ENCODE measurements at regions not wholly inside any gene's neighbourhood (a gene's known extent, or its start where the extent isn't known, plus 50 kb on each side); places are given as distances from the start of the nearest gene placed in this dataset.

- no peak for TF ChIP-seq REST (IDR thresholded peaks at IDR 0.05; ENCODE audit: low read depth, low read length)
- TF ChIP-seq USF2 (IDR thresholded peaks at IDR 0.05; ENCODE audit: borderline replicate concordance, low read depth, low read length), result no peak
- TF ChIP-seq CTCF (IDR thresholded peaks at IDR 0.05), result no peak
- TF ChIP-seq MAX (IDR thresholded peaks at IDR 0.05; ENCODE audit: low read depth), result no peak
- no peak for TF ChIP-seq CHD2 (IDR thresholded peaks at IDR 0.05; ENCODE audit: low read length, partially characterized antibody)
- no peak for TF ChIP-seq YY1 (IDR thresholded peaks at IDR 0.05; ENCODE audit: low read depth)
- TF ChIP-seq NFIC (IDR thresholded peaks at IDR 0.05; ENCODE audit: borderline replicate concordance), result no peak
Observed at GRCh38 chr2:129707800-129708199, 271.7 kb upstream of the RAB6C start (continued).

GRCh38 chr2:129708221-129708967 is 271.1 kb upstream of the RAB6C start:
- no peaks in the 10 kb centered on the region for H4K20me1 ChIP-seq (ENCODE audit: insufficient read depth)
- ChIA-PET CTCF (interaction anchor here (0.7 kb wide), 1 partner anchor 79 kb away, joined by 3 read pairs; no protein-coding TSS in a partner anchor), POLR2A (no interaction called here)
- H3K9me2 ChIP-seq, result no peaks in the 10 kb centered on the region
- H2AFZ ChIP-seq (ENCODE audit: low read depth), result no peak overlapping the region
- WGBS (ENCODE audit: low lambda C conversion rate), result 59% methylated on average over 16 of the region's 20 CpGs
- H3F3A ChIP-seq (replicated peaks; ENCODE audit: insufficient read depth), result no peaks in the 10 kb centered on the region
- H3K27ac ChIP-seq (ENCODE audit: low read depth in 2 of 2, low read length in 1 of 2), result no peak overlapping the region
- no peaks in the 10 kb centered on the region for H3K4me1 ChIP-seq (ENCODE audit: control insufficient read depth in 1 of 2, insufficient read depth in 2 of 2, low read depth in 1 of 2, low read length in 1 of 2)
- no peak for DNase-seq
- no peak overlapping the region for H3K4me3 ChIP-seq (ENCODE audit: low read depth in 2 of 2, low read length in 1 of 2)
- H3K27me3 ChIP-seq (ENCODE audit: insufficient read depth), result no peaks in the 10 kb centered on the region
- H3K9ac ChIP-seq, result no peak overlapping the region
- no peaks in the 10 kb centered on the region for H3K9me3 ChIP-seq
- H3K79me2 ChIP-seq (ENCODE audit: insufficient read depth), result no peaks in the 10 kb centered on the region
- H3K36me3 ChIP-seq (replicated peaks in 1 of 2; ENCODE audit: control insufficient read depth in 1 of 2, insufficient read depth in 2 of 2, low read length in 1 of 2), result no peaks in the 10 kb centered on the region
- no peak overlapping the region for H3K4me2 ChIP-seq
- no peak for TF ChIP-seq MAX (IDR thresholded peaks at IDR 0.05; ENCODE audit: low read depth)
- TF ChIP-seq MXI1 (IDR thresholded peaks at IDR 0.05; ENCODE audit: low read depth, low read length), result no peak
- TF ChIP-seq SIN3A (IDR thresholded peaks at IDR 0.05; ENCODE audit: borderline replicate concordance, low read depth, low read length), result no peak
- no peak for TF ChIP-seq RCOR1 (IDR thresholded peaks at IDR 0.05; ENCODE audit: low read length)
- no peak for TF ChIP-seq NRF1 (IDR thresholded peaks at IDR 0.05; ENCODE audit: low read depth, low read length)
- no peak for TF ChIP-seq USF2 (IDR thresholded peaks at IDR 0.05; ENCODE audit: borderline replicate concordance, low read depth, low read length)
- TF ChIP-seq GATA2 (CRISPR knock-in tag; IDR thresholded peaks at IDR 0.05), result no peak
- no peak for TF ChIP-seq FOSL2 (IDR thresholded peaks at IDR 0.05; ENCODE audit: borderline replicate concordance, low read depth)
- no peak for TF ChIP-seq RXRA (IDR thresholded peaks at IDR 0.05; ENCODE audit: borderline replicate concordance, low read depth)
- no peak for TF ChIP-seq CHD2 (IDR thresholded peaks at IDR 0.05; ENCODE audit: low read length, partially characterized antibody)
- TF ChIP-seq MEF2A (IDR thresholded peaks at IDR 0.05; ENCODE audit: borderline replicate concordance, low read depth), result no peak
- no peak for TF ChIP-seq PBX3 (IDR thresholded peaks at IDR 0.05)
- no peak for TF ChIP-seq EZH2phosphoT487 (IDR thresholded peaks at IDR 0.05; ENCODE audit: borderline replicate concordance, low read depth)
- no peak for TF ChIP-seq USF1 (IDR thresholded peaks at IDR 0.05; ENCODE audit: borderline replicate concordance, low read depth)

Measured in SK-N-SH (cell line).